Colon (tissue), 2 donors: ENCODE measurements at regions not wholly inside any gene's neighbourhood (a gene's known extent, or its start where the extent isn't known, plus 50 kb on each side); places are given as distances from the start of the nearest gene placed in this dataset.

Experiments used
- FAIRE-seq: peaks from 2 replicates; lab custom pipeline; 2012; peaks lifted over from hg19 to GRCh38; lab: Jason Lieb, UNC
- donor health status: control.
- donor health status: control.

- no peak for FAIRE-seq
Measured at GRCh38 chr7:16137944-16138343, 283.4 kb downstream of the CRPPA start.

GRCh38 chr7:16136896-16137295 is 284.4 kb downstream of the CRPPA start:
- FAIRE-seq, result no peak

- no peak for FAIRE-seq
Measured at GRCh38 chr7:16135658-16136057, 285.7 kb downstream of the CRPPA start.

- no peak for FAIRE-seq
Measured at GRCh38 chr7:16130111-16131110, 290.9 kb downstream of the CRPPA start.

- no peak for FAIRE-seq
Measured at GRCh38 chr7:16129431-16130110, 291.8 kb downstream of the CRPPA start.

- FAIRE-seq, result no peak
Measured at GRCh38 chr7:16123117-16123770, 298.1 kb downstream of the CRPPA start.

- FAIRE-seq, result no peak
Measured at GRCh38 chr7:16121876-16122390, 299.4 kb downstream of the CRPPA start.

- FAIRE-seq, result no peak
Measured at GRCh38 chr7:16115374-16115773, 306.0 kb downstream of the CRPPA start.

- no peak for FAIRE-seq
Measured at GRCh38 chr7:16114633-16115032, 306.7 kb downstream of the CRPPA start.

- FAIRE-seq, result no peak
Measured at GRCh38 chr7:16114071-16114470, 307.3 kb downstream of the CRPPA start.

GRCh38 chr7:16113058-16113457 is 308.3 kb downstream of the CRPPA start:
- FAIRE-seq, result peak; percentile 18

GRCh38 chr7:16106869-16107268 is 314.5 kb downstream of the CRPPA start:
- FAIRE-seq, result no peak

GRCh38 chr7:16106300-16106699 is 315.0 kb downstream of the CRPPA start:
- FAIRE-seq, result no peak

- FAIRE-seq, result no peak
Measured at GRCh38 chr7:16099302-16099849, 322.0 kb downstream of the CRPPA start.

GRCh38 chr7:16098585-16099179 is 322.7 kb downstream of the CRPPA start:
- FAIRE-seq, result no peak

- FAIRE-seq, result no peak
Measured at GRCh38 chr7:16098058-16098457, 323.3 kb downstream of the CRPPA start.

GRCh38 chr7:16095171-16095950 is 326.0 kb downstream of the CRPPA start:
- no peak for FAIRE-seq

- no peak for FAIRE-seq
Measured at GRCh38 chr7:16094651-16095050, 326.7 kb downstream of the CRPPA start.

- FAIRE-seq, result no peak
Measured at GRCh38 chr7:16092711-16093110, 328.6 kb downstream of the CRPPA start.

GRCh38 chr7:16091701-16092310 is 329.5 kb downstream of the CRPPA start:
- no peak for FAIRE-seq

GRCh38 chr7:16089801-16090200 is 331.5 kb downstream of the CRPPA start:
- no peak for FAIRE-seq
